ENCODE measurements at regions not wholly inside any gene's neighbourhood (a gene's known extent, or its start where the extent isn't known, plus 50 kb on each side); places are given as distances from the start of the nearest gene placed in this dataset.

DNA sequence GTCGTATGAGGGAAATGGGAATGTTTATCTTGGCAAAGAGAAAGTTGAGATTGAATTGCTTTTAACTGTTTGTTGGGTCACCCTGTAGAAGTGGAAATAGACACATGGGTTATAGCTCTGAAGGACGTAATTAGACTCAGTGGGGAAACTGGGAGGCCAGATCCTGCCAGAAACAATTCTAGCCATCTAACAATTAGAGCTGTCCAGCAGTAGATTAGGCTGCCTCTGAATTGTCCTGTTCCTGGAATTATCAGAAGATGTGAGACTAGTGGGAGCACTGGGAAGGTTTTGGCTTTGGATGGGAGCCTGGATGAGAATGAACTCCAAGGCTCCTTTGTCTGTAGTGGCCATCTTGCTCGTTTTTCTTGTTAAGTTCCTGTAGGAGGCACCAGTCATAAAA is 61.9 kb upstream of the IGFBP7 start:
- DNase-seq (ENCODE audit: low read depth), result no peak
- TF ChIP-seq, protein P1, sequence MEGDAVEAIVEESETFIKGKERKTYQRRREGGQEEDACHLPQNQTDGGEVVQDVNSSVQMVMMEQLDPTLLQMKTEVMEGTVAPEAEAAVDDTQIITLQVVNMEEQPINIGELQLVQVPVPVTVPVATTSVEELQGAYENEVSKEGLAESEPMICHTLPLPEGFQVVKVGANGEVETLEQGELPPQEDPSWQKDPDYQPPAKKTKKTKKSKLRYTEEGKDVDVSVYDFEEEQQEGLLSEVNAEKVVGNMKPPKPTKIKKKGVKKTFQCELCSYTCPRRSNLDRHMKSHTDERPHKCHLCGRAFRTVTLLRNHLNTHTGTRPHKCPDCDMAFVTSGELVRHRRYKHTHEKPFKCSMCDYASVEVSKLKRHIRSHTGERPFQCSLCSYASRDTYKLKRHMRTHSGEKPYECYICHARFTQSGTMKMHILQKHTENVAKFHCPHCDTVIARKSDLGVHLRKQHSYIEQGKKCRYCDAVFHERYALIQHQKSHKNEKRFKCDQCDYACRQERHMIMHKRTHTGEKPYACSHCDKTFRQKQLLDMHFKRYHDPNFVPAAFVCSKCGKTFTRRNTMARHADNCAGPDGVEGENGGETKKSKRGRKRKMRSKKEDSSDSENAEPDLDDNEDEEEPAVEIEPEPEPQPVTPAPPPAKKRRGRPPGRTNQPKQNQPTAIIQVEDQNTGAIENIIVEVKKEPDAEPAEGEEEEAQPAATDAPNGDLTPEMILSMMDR (IDR thresholded peaks at IDR 0.05; ENCODE audit: low read depth, low read length, missing control alignments), result no peak
- in situ Hi-C loops (cut with HindIII; ENCODE audit: low sequenced_read_pairs), result no loop called here
- H3K4me3 ChIP-seq (ENCODE audit: low read depth, low read length), result no peak overlapping the region

DNA sequence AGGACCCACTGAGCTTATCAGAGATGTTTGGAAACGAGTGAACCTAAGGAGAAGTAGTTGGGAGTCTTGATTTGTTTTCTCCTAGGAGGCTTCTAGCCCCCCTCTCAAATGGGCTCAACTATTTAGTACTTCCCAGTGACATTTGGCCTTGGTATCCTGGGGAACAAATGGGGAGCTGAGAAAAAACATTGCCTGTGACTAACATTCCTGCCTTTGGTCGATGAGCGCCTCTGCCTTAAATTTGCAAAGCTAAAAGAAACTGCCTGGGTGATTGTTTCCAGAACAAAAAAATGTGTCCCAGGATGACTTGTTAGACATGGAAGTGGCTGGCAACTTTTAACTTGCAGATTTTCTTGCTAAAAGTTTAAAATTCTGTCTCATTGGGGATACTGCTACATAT is 58.8 kb upstream of the IGFBP7 start:
- no peak overlapping the region for H3K4me3 ChIP-seq (ENCODE audit: low read depth, low read length)
- no peak for DNase-seq (ENCODE audit: low read depth)
- in situ Hi-C loops (cut with HindIII; ENCODE audit: low sequenced_read_pairs), result no loop called here
- TF ChIP-seq, protein P1 (IDR thresholded peaks at IDR 0.05; ENCODE audit: low read depth, low read length, missing control alignments), result no peak

DNA sequence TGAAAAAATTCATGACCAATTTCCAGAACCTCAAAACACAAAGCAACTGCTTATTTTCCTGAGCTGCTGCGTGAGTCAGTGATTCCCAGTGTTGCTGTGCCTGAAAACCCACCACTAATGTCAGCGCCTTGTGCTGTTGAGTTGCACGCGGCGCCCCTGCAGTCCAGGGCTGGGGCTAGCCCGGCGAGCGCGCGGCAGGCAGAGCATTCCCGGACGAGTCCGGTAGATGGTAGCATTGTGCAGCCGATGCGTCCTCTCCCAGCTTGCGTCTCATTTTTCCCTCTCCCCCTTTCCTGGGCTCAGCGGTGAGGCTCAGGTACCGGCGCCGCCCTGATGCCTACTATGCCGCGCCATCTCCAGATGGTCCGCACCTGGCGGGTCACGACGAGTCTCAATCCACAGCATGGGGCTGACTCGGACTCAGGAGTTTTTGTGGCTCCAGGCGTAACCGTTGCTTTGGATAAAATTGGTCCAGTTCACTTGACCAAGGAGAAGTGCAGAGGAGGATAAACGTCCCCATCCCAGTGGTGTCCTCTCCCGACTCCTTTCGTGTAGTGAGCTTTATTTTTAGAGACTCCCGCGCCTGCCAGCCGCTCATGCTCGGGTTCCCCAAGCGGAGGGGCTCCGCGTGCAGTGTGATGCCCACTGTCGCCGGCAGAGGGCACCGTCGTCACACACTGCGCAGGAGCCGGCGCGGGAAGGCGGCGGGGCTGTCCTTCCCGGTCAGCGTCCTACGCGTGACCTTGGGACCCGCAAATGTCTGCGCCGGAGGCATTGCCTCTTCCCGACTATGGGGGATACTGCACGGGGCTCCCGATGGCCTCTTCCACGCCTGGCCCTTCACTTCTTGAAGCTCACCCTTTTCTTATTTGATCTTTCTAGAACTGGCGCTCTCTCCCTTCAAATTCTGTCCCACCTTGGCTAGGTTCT is 53.6 kb upstream of the IGFBP7 start:
- in situ Hi-C loops (cut with HindIII; ENCODE audit: low sequenced_read_pairs), result no loop called here
- TF ChIP-seq, protein P1 (IDR thresholded peaks at IDR 0.05; ENCODE audit: low read depth, low read length, missing control alignments), result peak; percentile 86

DNA sequence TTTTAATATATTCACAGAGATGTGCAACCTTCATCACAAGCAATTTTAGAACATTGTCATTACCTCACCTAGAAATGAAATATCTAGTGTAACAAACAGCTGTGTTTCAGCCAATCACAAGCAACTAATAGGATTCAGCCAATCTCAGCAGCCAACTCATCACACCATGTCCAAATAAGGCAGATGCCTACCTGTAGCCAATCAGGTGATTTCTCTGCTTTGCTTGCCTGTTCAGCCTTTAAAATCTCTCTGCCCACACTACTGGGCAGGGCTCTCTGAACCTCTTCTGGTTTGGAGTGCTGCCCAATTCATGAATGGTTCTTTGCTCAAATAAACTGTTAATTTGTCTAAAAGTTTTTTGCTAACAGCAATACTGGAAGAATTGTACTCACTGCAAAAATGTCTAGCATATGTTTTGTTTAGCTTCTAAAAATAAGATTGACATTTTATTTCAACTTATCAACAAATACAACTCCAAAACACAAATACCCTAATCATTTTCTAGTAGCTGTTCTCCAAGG is 52.4 kb upstream of the IGFBP7 start:
- in situ Hi-C loops (cut with HindIII; ENCODE audit: low sequenced_read_pairs), result no loop called here
- TF ChIP-seq, protein P1 (IDR thresholded peaks at IDR 0.05; ENCODE audit: low read depth, low read length, missing control alignments), result no peak
- DNase-seq (ENCODE audit: low read depth), result no peak
- H3K4me3 ChIP-seq (ENCODE audit: low read depth, low read length), result no peak overlapping the region

More for the DNA sequence above, 53.6 kb upstream of the IGFBP7 start:
- DNase-seq (ENCODE audit: low read depth), result peak; percentile 64
- peak overlapping the region; percentile 73 for H3K4me3 ChIP-seq (ENCODE audit: low read depth, low read length)
